ENCODE measurements at regions not wholly inside any gene's neighbourhood (a gene's known extent, or its start where the extent isn't known, plus 50 kb on each side); places are given as distances from the start of the nearest gene placed in this dataset.

DNA sequence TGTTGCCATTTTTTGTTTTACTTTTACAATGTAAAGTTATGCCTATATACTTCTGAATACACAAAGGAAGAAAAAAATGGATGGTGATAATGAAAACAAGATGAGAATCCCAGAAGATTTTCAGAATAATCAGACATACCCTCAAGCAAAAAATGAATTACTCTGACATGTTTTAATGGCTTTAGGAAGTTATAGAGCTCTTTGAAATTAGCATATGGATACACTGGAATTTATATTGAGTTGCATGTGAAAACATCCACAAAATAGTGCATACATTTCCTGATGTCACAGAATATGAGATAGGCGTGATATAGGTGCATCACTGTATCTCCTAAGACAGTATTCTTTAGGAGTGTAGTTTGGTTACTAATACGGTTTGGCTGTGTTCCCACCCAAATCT lies 351.3 kb downstream of the SLC7A11 start:
- TF ChIP-seq, protein P1, sequence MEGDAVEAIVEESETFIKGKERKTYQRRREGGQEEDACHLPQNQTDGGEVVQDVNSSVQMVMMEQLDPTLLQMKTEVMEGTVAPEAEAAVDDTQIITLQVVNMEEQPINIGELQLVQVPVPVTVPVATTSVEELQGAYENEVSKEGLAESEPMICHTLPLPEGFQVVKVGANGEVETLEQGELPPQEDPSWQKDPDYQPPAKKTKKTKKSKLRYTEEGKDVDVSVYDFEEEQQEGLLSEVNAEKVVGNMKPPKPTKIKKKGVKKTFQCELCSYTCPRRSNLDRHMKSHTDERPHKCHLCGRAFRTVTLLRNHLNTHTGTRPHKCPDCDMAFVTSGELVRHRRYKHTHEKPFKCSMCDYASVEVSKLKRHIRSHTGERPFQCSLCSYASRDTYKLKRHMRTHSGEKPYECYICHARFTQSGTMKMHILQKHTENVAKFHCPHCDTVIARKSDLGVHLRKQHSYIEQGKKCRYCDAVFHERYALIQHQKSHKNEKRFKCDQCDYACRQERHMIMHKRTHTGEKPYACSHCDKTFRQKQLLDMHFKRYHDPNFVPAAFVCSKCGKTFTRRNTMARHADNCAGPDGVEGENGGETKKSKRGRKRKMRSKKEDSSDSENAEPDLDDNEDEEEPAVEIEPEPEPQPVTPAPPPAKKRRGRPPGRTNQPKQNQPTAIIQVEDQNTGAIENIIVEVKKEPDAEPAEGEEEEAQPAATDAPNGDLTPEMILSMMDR (conservative IDR thresholded peaks at IDR 0.05): no peak
- no peak for TF ChIP-seq ZFX (IDR thresholded peaks at IDR 0.05)
